ENCODE measurements at regions not wholly inside any gene's neighbourhood (a gene's known extent, or its start where the extent isn't known, plus 50 kb on each side); places are given as distances from the start of the nearest gene placed in this dataset.

- DNase-seq (ENCODE audit: low spot score), result no peak
These were observed 156.6 kb downstream of the TLR4 start for GRCh38 chr9:117860849-117861248.

- DNase-seq (ENCODE audit: low spot score), result no peak
These were observed 160.3 kb downstream of the TLR4 start for GRCh38 chr9:117864385-117865057.

GRCh38 chr9:117868594-117868993, 164.4 kb downstream of the TLR4 start:
- no peak for DNase-seq (ENCODE audit: low spot score)

- DNase-seq (ENCODE audit: low spot score), result peak; percentile 7
These were observed 165.1 kb downstream of the TLR4 start for GRCh38 chr9:117869287-117869686.

GRCh38 chr9:117869712-117870111, 165.5 kb downstream of the TLR4 start:
- no peak for DNase-seq (ENCODE audit: low spot score)

GRCh38 chr9:117873664-117874063, 169.5 kb downstream of the TLR4 start:
- no peak for DNase-seq (ENCODE audit: low spot score)

GRCh38 chr9:117875886-117876285, 171.7 kb downstream of the TLR4 start:
- no peak for DNase-seq (ENCODE audit: low spot score)

GRCh38 chr9:117882171-117882570, 178.0 kb downstream of the TLR4 start:
- no peak for DNase-seq (ENCODE audit: low spot score)

GRCh38 chr9:117886616-117887015, 182.4 kb downstream of the TLR4 start:
- DNase-seq (ENCODE audit: low spot score), result no peak

- DNase-seq (ENCODE audit: low spot score), result no peak
These were observed 183.2 kb downstream of the TLR4 start for GRCh38 chr9:117887383-117887782.

GRCh38 chr9:117887941-117888340, 183.7 kb downstream of the TLR4 start:
- DNase-seq (ENCODE audit: low spot score), result no peak

- no peak for DNase-seq (ENCODE audit: low spot score)
These were observed 199.2 kb downstream of the TLR4 start for GRCh38 chr9:117903453-117903852.

- no peak for DNase-seq (ENCODE audit: low spot score)
These were observed 202.6 kb downstream of the TLR4 start for GRCh38 chr9:117906763-117907162.

- no peak for DNase-seq (ENCODE audit: low spot score)
These were observed 203.2 kb downstream of the TLR4 start for GRCh38 chr9:117907420-117907819.

GRCh38 chr9:117916291-117916690, 212.1 kb downstream of the TLR4 start:
- no peak for DNase-seq (ENCODE audit: low spot score)

- no peak for DNase-seq (ENCODE audit: low spot score)
These were observed 213.7 kb downstream of the TLR4 start for GRCh38 chr9:117917873-117918272.

- no peak for DNase-seq (ENCODE audit: low spot score)
These were observed 215.3 kb downstream of the TLR4 start for GRCh38 chr9:117919538-117919937.

- peak; percentile 25 for DNase-seq (ENCODE audit: low spot score)
These were observed 221.9 kb downstream of the TLR4 start for GRCh38 chr9:117926031-117926658.

- no peak for DNase-seq (ENCODE audit: low spot score)
These were observed 223.2 kb downstream of the TLR4 start for GRCh38 chr9:117927354-117927753.

- no peak for DNase-seq (ENCODE audit: low spot score)
These were observed 225.7 kb downstream of the TLR4 start for GRCh38 chr9:117929868-117930267.

- no peak for DNase-seq (ENCODE audit: low spot score)
These were observed 228.4 kb downstream of the TLR4 start for GRCh38 chr9:117932585-117932984.

- DNase-seq (ENCODE audit: low spot score), result no peak
These were observed 232.3 kb downstream of the TLR4 start for GRCh38 chr9:117936185-117937130.

- DNase-seq (ENCODE audit: low spot score), result no peak
These were observed 233.9 kb downstream of the TLR4 start for GRCh38 chr9:117938086-117938485.

All from SW480 (cell line).